Endodermal cell (in vitro differentiated cells): ENCODE measurements at regions not wholly inside any gene's neighbourhood (a gene's known extent, or its start where the extent isn't known, plus 50 kb on each side); places are given as distances from the start of the nearest gene placed in this dataset.

ENCODE experiments used
- DNase-seq: peaks from one replicate; pipeline ENCODE4 v3.0.0-alpha.2; 2017
- H3K27ac ChIP-seq: 2 replicates; pipeline ENCODE4 v1.5.1; 2013; ENCODE audit warnings: mild to moderate bottlenecking, low read depth, low read length, moderate library complexity
- H3K27me3 ChIP-seq: 2 replicates; pipeline ENCODE4 v1.6.1; 2013; ENCODE audit warnings: mild to moderate bottlenecking, low read length, moderate library complexity; ENCODE audit not compliant: insufficient read depth, control insufficient read depth, poor library complexity, severe bottlenecking
- H3K36me3 ChIP-seq: 2 replicates; pipeline ENCODE4 v1.7.0; 2013; ENCODE audit warnings: mild to moderate bottlenecking, low read length, moderate library complexity; ENCODE audit not compliant: control insufficient read depth, insufficient read depth
- H3K4me1 ChIP-seq: one replicate; pipeline ENCODE4 v1.7.0; 2013; ENCODE audit warnings: low read length; ENCODE audit not compliant: control insufficient read depth, insufficient read depth
- H3K4me3 ChIP-seq: 2 replicates; pipeline ENCODE4 v1.5.1; 2013; ENCODE audit warnings: mild to moderate bottlenecking, low read length, moderate library complexity
- H3K9ac ChIP-seq: 2 replicates; pipeline ENCODE4 v1.6.1; 2013; ENCODE audit warnings: mild to moderate bottlenecking, low read length, moderate library complexity; ENCODE audit not compliant: poor library complexity, severe bottlenecking; ENCODE audit errors: extremely low read depth
- H3K9me3 ChIP-seq: 2 replicates; pipeline ENCODE4 v1.6.1; 2013; ENCODE audit warnings: mild to moderate bottlenecking, low read length, moderate library complexity; ENCODE audit not compliant: control insufficient read depth
- H3K27ac Mint-ChIP-seq: 2 replicates; pipeline ENCODE4 v1.8.0; 2020; ENCODE audit warnings: mixed read lengths
- H3K27me3 Mint-ChIP-seq: 2 replicates; pipeline ENCODE4 v1.8.0; 2021; ENCODE audit warnings: mild to moderate bottlenecking, mixed read lengths; ENCODE audit not compliant: insufficient read depth
- H3K36me3 Mint-ChIP-seq: 2 replicates; pipeline ENCODE4 v1.8.0; 2020; ENCODE audit warnings: low read depth, mixed read lengths
- H3K4me1 Mint-ChIP-seq: 2 replicates; pipeline ENCODE4 v1.8.0; 2020; ENCODE audit warnings: mixed read lengths
- H3K4me3 Mint-ChIP-seq: 2 replicates; pipeline ENCODE4 v1.8.0; 2020; ENCODE audit warnings: mild to moderate bottlenecking, moderate library complexity, mixed read lengths
- H3K9me3 Mint-ChIP-seq: 2 replicates; pipeline ENCODE4 v1.8.0; 2020; ENCODE audit warnings: mild to moderate bottlenecking, mixed read lengths
- CTCF ChIP-seq: fragments of 200-600 bp; sonication (generic); conservative IDR thresholded peaks from 2 replicates; pipeline ENCODE4 v1.5.0; 2021; ENCODE audit warnings: antibody characterized with exemption, mild to moderate bottlenecking
- WGBS, 2 experiments: methylation state at CpG; one replicate each; pipeline versions ENCODE4 v1.1.5 to v1.1.7; 2013; ENCODE audit warnings: missing lambda C conversion rate in 2 of 2, mixed read lengths in 1 of 2; ENCODE audit not compliant: insufficient coverage in 1 of 2, insufficient read length in 1 of 2; 5-methylcytosine and 5-hydroxymethylcytosine counted together

DNA sequence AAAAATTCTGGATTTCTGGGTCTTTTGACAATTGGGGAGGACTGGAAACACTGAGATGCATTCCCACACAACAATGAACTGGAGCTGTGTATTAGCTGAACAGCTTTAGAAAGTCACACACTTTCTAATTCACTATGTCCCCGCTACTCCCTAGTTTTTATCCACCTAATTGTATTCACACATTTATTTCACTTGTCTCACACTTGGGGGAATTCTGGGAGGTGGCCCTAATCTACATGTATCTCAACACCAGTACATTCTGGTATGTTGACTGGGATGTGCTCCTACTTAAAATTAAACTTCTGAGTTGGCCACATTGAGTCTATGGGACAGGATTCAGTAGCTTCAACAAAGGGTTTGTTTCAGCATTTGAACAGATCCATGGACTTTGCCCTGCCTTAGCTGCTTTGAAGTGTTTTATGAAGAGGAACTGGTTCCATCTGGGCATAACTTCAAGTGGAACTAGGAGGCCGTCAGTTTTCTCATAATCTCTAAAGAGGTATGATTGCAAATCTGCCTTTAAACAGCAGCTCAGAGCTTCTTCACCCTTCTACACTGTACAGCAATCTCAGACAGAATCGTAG, 106.5 kb upstream of the CMC1 start:
- Mint-ChIP-seq H3K27me3 (no peaks in the 10 kb centered on the region), H3K4me3 (no peak overlapping the region), H3K36me3 (no peaks in the 10 kb centered on the region), H3K27ac (no peak overlapping the region), H3K4me1 (peaks cover 10% of the 10 kb centered on the region), H3K9me3 (no peaks in the 10 kb centered on the region)
- 93 to 100% methylated on average over 2 to 3 of the region's 3 CpGs for WGBS, 2 experiments
- no peak overlapping the region for H3K27ac ChIP-seq
- no peak overlapping the region for H3K4me3 ChIP-seq
- no peaks in the 10 kb centered on the region for H3K36me3 ChIP-seq
- no peaks in the 10 kb centered on the region for H3K27me3 ChIP-seq
- no peak for TF ChIP-seq CTCF
- no peak for DNase-seq
- H3K4me1 ChIP-seq = no peaks in the 10 kb centered on the region
- H3K9me3 ChIP-seq = no peaks in the 10 kb centered on the region
- no peak overlapping the region for H3K9ac ChIP-seq

GRCh38 chr3:28136607-28137216, 104.7 kb upstream of the CMC1 start:
- H3K36me3 Mint-ChIP-seq = no peaks in the 10 kb centered on the region
- H3K9me3 Mint-ChIP-seq = no peaks in the 10 kb centered on the region

DNA sequence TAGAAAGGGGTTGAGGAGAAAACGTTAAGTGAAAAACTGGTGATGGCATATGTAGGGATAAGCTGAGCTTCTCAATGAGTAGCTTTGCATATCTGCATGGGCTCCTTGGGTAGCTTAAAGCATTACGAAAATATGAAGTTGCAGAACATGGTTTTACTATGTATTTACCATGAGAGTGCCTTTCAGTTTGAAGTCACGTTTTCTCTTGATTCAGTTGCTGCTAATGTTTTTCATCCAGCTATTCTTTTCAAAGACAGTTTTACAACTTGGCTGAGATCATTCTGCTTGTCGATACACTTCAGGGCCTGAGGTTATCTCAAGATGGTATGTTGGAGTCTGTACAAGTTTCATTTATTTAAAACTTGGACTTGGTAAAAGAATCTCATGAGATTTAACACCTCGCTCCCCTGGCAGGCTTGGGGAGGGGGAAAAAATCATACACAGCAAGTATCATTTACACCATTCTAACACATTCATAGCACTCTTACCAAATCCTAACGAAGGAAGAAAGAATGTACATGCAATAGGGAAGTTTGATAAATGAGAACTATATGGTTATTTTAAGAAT, 103.3 kb upstream of the CMC1 start:
- DNase-seq = no peak
- no peaks in the 10 kb centered on the region for H3K27me3 ChIP-seq
- Mint-ChIP-seq H3K27me3 (no peaks in the 10 kb centered on the region), H3K4me3 (no peak overlapping the region), H3K27ac (no peak overlapping the region), H3K36me3 (no peaks in the 10 kb centered on the region), H3K9me3 (no peaks in the 10 kb centered on the region), H3K4me1 (peaks cover 4% of the 10 kb centered on the region)
- H3K27ac ChIP-seq = no peak overlapping the region
- H3K4me3 ChIP-seq = no peak overlapping the region
- 88 to 100% methylated on average over 3 to 6 of the region's 6 CpGs for WGBS, 2 experiments
- no peaks in the 10 kb centered on the region for H3K4me1 ChIP-seq
- H3K36me3 ChIP-seq = no peaks in the 10 kb centered on the region
- no peak overlapping the region for H3K9ac ChIP-seq
- H3K9me3 ChIP-seq = no peaks in the 10 kb centered on the region
- no peak for TF ChIP-seq CTCF

More at GRCh38 chr3:28136607-28137216, 104.7 kb upstream of the CMC1 start:
- no peak overlapping the region for H3K27ac ChIP-seq
- no peak overlapping the region for H3K4me3 ChIP-seq
- Mint-ChIP-seq H3K4me3 (no peak overlapping the region), H3K4me1 (peaks cover 4% of the 10 kb centered on the region), H3K27ac (no peak overlapping the region), H3K27me3 (no peaks in the 10 kb centered on the region)
- no peaks in the 10 kb centered on the region for H3K9me3 ChIP-seq
- no peaks in the 10 kb centered on the region for H3K36me3 ChIP-seq
- H3K9ac ChIP-seq = no peak overlapping the region
- DNase-seq = no peak
- no peak for TF ChIP-seq CTCF
- H3K4me1 ChIP-seq = no peaks in the 10 kb centered on the region
- 83 to 86% methylated on average over 1 to 2 of the region's 2 CpGs for WGBS, 2 experiments
- H3K27me3 ChIP-seq = no peaks in the 10 kb centered on the region
